ENCODE measurements at regions not wholly inside any gene's neighbourhood (a gene's known extent, or its start where the extent isn't known, plus 50 kb on each side); places are given as distances from the start of the nearest gene placed in this dataset.

GRCh38 chr4:19135895-19136633 is 1114.5 kb upstream of the LCORL start:
- Histone ChIP-seq H3K27me3 (no peaks in the 10 kb centered on the region), H3K27ac (no peak overlapping the region), H3K4me1 (no peaks in the 10 kb centered on the region), H3K4me3 (no peak overlapping the region), H3K36me3 (no peaks in the 10 kb centered on the region), H3K9me3 (no peaks in the 10 kb centered on the region)
- intact Hi-C loops (cut with DNase I), result no loop called here
- no peak for TF ChIP-seq CTCF (IDR thresholded peaks at IDR 0.05)
- DNase-seq (ENCODE audit: low spot score in 2 of 2), result no peak

DNA sequence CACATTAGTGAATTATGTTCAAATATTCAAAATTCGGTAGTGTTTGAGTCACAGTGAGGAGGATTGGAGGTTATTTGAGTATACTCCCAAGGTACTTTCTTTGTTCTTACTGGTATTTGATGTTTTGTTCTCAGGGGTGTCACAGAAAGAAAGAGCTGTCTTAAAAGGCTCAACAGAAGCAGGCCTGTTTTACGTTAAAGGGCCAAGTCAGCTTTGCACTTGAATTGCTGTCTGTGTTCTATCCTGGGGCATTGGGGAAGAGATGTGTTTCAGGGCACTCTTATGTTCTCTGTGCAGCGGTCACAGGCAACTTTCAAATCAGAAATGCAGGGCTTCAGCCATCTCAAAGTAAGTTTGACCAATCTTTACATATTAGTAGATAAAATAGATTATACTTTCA is 1113.1 kb upstream of the LCORL start:
- no peaks in the 10 kb centered on the region for H3K4me1 ChIP-seq
- H3K4me3 ChIP-seq, result no peak overlapping the region
- no peaks in the 10 kb centered on the region for H3K27me3 ChIP-seq
- H3K9me3 ChIP-seq, result no peaks in the 10 kb centered on the region
- DNase-seq (ENCODE audit: low spot score in 2 of 2), result no peak
- no peak overlapping the region for H3K27ac ChIP-seq
- no peak for TF ChIP-seq CTCF (IDR thresholded peaks at IDR 0.05)
- intact Hi-C loops (cut with DNase I), result no loop called here
- no peaks in the 10 kb centered on the region for H3K36me3 ChIP-seq

DNA sequence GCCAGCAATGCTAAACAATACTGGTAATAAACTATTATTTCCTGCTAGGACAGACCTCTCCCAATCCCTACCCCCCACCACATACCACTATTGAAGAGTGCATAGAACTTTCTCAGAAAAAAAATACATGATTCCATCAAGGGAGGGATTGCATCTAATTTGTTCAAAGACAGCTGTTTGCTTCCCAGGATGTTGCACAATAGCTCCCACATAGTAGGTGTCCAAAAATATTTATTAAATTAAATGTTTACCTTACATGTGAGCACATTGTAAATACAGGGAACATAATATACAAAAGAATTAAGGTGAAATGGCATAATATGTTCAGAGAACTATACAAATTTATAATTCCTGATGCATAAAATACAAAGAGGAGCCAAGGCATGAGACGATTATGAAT is 1111.8 kb upstream of the LCORL start:
- no peaks in the 10 kb centered on the region for H3K36me3 ChIP-seq
- no peak overlapping the region for H3K27ac ChIP-seq
- no peak for TF ChIP-seq CTCF (IDR thresholded peaks at IDR 0.05)
- H3K9me3 ChIP-seq, result no peaks in the 10 kb centered on the region
- intact Hi-C loops (cut with DNase I), result no loop called here
- DNase-seq (ENCODE audit: low spot score in 2 of 2), result no peak
- H3K27me3 ChIP-seq, result no peaks in the 10 kb centered on the region
- no peak overlapping the region for H3K4me3 ChIP-seq
- H3K4me1 ChIP-seq, result no peaks in the 10 kb centered on the region

DNA sequence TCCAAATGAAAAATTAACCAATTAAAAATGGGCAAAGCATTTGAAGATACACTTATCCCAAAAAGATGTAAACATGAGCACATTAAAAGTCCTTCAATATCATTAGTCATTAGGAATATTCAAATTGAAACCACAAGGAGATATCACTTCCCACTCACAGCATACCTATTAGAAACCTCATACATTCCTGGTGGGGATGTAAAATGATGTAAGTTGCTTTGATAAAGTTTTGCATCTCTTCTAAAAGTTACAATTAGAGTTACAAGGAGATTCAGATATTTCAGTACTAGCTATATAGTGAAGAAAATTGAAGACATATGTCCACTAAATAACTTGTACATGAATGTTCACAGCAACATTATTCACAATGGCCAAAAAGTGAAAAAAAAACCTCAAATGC is 1109.3 kb upstream of the LCORL start:
- no peaks in the 10 kb centered on the region for H3K27me3 ChIP-seq
- H3K27ac ChIP-seq, result no peak overlapping the region
- H3K4me3 ChIP-seq, result no peak overlapping the region
- no peaks in the 10 kb centered on the region for H3K9me3 ChIP-seq
- no peak for TF ChIP-seq CTCF (IDR thresholded peaks at IDR 0.05)
- H3K36me3 ChIP-seq, result no peaks in the 10 kb centered on the region
- H3K4me1 ChIP-seq, result no peaks in the 10 kb centered on the region
- intact Hi-C loops (cut with DNase I), result no loop called here
- no peak for DNase-seq (ENCODE audit: low spot score in 2 of 2)

DNA sequence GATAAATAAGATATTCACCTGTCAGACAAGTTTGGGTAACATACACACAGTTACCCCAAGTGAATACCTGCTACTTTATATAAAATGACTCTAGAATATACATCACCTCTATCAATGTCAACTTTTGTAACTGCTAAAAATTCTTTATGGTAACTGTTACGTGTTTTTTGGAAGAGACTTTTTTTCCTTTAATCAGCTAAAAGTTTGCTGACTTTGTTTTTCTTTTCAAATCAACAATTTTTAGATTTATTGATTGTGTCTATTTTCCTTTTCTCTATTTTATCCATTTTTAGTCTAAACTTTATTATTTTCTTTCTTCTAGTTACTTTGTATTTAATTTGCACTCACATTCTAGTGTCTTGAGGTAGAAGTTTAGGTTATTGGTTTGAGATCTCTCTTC is 1106.6 kb upstream of the LCORL start:
- H3K9me3 ChIP-seq, result no peaks in the 10 kb centered on the region
- TF ChIP-seq CTCF (IDR thresholded peaks at IDR 0.05), result no peak
- no peak overlapping the region for H3K4me3 ChIP-seq
- no peaks in the 10 kb centered on the region for H3K36me3 ChIP-seq
- intact Hi-C loops (cut with DNase I), result no loop called here
- no peaks in the 10 kb centered on the region for H3K4me1 ChIP-seq
- H3K27ac ChIP-seq, result no peak overlapping the region
- H3K27me3 ChIP-seq, result no peaks in the 10 kb centered on the region
- DNase-seq (ENCODE audit: low spot score in 2 of 2), result no peak

- TF ChIP-seq CTCF (IDR thresholded peaks at IDR 0.05), result no peak
- H3K27ac ChIP-seq, result no peak overlapping the region
- H3K4me1 ChIP-seq, result no peaks in the 10 kb centered on the region
- no peaks in the 10 kb centered on the region for H3K9me3 ChIP-seq
- H3K4me3 ChIP-seq, result no peak overlapping the region
- intact Hi-C loops (cut with DNase I), result no loop called here
- no peaks in the 10 kb centered on the region for H3K36me3 ChIP-seq
- DNase-seq (ENCODE audit: low spot score in 2 of 2), result no peak
- no peaks in the 10 kb centered on the region for H3K27me3 ChIP-seq
Observed at GRCh38 chr4:19126903-19127302, 1105.3 kb upstream of the LCORL start.

Measured in ascending aorta (tissue), 2 donors.